ENCODE measurements at regions not wholly inside any gene's neighbourhood (a gene's known extent, or its start where the extent isn't known, plus 50 kb on each side); places are given as distances from the start of the nearest gene placed in this dataset.

DNA sequence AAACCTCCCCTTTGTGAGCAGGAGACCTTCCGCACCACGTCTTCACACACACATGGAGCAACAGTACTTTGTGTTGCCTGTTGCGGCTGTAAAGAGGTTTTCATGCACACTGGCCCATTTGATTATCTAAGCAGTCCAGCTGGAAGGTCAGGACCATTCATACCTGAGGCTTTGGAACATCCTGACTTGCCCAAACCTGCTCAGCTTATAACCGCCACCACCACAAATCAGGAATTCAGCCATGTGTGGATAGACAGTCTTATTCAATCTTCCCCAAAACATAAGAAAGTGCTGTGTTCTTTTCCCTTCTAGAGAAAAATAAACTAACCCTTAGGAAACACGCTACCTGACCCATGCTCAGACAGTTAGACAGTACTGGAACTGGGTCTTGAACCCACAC lies 81.6 kb upstream of the XYLT1 start:
- no peak for TF ChIP-seq YY1 (IDR thresholded peaks at IDR 0.05; ENCODE audit: low read depth)
- TF ChIP-seq TEAD4 (IDR thresholded peaks at IDR 0.05), result no peak
- no peak for TF ChIP-seq CREB1 (IDR thresholded peaks at IDR 0.05; ENCODE audit: low read depth)
- TF ChIP-seq, protein P1, sequence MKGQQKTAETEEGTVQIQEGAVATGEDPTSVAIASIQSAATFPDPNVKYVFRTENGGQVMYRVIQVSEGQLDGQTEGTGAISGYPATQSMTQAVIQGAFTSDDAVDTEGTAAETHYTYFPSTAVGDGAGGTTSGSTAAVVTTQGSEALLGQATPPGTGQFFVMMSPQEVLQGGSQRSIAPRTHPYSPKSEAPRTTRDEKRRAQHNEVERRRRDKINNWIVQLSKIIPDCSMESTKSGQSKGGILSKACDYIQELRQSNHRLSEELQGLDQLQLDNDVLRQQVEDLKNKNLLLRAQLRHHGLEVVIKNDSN (IDR thresholded peaks at IDR 0.05), result no peak
- TF ChIP-seq RAD21 (IDR thresholded peaks at IDR 0.05; ENCODE audit: low read depth), result no peak
- TF ChIP-seq ZBTB7A (IDR thresholded peaks at IDR 0.05; ENCODE audit: low read depth), result no peak
- no peak for TF ChIP-seq CEBPB (IDR thresholded peaks at IDR 0.05)
- TF ChIP-seq, protein P2, sequence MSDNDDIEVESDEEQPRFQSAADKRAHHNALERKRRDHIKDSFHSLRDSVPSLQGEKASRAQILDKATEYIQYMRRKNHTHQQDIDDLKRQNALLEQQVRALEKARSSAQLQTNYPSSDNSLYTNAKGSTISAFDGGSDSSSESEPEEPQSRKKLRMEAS (IDR thresholded peaks at IDR 0.05), result no peak
- TF ChIP-seq, protein P3, sequence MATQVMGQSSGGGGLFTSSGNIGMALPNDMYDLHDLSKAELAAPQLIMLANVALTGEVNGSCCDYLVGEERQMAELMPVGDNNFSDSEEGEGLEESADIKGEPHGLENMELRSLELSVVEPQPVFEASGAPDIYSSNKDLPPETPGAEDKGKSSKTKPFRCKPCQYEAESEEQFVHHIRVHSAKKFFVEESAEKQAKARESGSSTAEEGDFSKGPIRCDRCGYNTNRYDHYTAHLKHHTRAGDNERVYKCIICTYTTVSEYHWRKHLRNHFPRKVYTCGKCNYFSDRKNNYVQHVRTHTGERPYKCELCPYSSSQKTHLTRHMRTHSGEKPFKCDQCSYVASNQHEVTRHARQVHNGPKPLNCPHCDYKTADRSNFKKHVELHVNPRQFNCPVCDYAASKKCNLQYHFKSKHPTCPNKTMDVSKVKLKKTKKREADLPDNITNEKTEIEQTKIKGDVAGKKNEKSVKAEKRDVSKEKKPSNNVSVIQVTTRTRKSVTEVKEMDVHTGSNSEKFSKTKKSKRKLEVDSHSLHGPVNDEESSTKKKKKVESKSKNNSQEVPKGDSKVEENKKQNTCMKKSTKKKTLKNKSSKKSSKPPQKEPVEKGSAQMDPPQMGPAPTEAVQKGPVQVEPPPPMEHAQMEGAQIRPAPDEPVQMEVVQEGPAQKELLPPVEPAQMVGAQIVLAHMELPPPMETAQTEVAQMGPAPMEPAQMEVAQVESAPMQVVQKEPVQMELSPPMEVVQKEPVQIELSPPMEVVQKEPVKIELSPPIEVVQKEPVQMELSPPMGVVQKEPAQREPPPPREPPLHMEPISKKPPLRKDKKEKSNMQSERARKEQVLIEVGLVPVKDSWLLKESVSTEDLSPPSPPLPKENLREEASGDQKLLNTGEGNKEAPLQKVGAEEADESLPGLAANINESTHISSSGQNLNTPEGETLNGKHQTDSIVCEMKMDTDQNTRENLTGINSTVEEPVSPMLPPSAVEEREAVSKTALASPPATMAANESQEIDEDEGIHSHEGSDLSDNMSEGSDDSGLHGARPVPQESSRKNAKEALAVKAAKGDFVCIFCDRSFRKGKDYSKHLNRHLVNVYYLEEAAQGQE (IDR thresholded peaks at IDR 0.05; ENCODE audit: low read depth), result no peak
- no peak for TF ChIP-seq NFIC (IDR thresholded peaks at IDR 0.05)
- no peak for TF ChIP-seq TCF12 (IDR thresholded peaks at IDR 0.05; ENCODE audit: low read depth)
- TF ChIP-seq EP300 (IDR thresholded peaks at IDR 0.05; ENCODE audit: borderline replicate concordance), result no peak
- TF ChIP-seq FOXM1 (IDR thresholded peaks at IDR 0.05; ENCODE audit: borderline replicate concordance, low read depth), result no peak
- no peak for TF ChIP-seq TAF1 (IDR thresholded peaks at IDR 0.05; ENCODE audit: low read depth)
- no peak for TF ChIP-seq EGR1 (IDR thresholded peaks at IDR 0.05)

DNA sequence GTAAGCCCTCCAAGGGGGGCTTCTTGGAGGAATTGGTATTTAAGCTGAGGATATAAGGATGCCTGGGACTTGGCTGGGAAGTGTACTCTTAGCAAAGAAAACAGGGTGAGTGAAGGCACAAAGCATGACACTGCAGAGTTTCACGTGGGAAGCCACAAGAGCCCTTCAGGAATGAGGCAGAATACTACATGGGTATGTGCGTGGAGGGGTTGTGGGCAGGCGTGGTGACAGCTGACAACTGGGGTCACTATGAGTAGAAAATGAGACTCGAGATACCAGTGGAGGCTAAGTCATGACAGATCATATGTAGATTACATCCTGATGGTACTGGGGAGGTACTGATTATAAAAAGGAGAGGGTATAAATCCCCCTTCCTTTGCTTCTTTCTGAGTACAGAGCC lies 78.1 kb upstream of the XYLT1 start:
- TF ChIP-seq FOXM1 (IDR thresholded peaks at IDR 0.05; ENCODE audit: borderline replicate concordance, low read depth) (no peak), ZBTB7A (IDR thresholded peaks at IDR 0.05; ENCODE audit: low read depth) (no peak), EGR1 (IDR thresholded peaks at IDR 0.05) (no peak), TCF12 (IDR thresholded peaks at IDR 0.05; ENCODE audit: low read depth) (no peak), TAF1 (IDR thresholded peaks at IDR 0.05; ENCODE audit: low read depth) (no peak), TEAD4 (IDR thresholded peaks at IDR 0.05) (no peak), CREB1 (IDR thresholded peaks at IDR 0.05; ENCODE audit: low read depth) (no peak), YY1 (IDR thresholded peaks at IDR 0.05; ENCODE audit: low read depth) (no peak), RAD21 (IDR thresholded peaks at IDR 0.05; ENCODE audit: low read depth) (no peak), NFIC (IDR thresholded peaks at IDR 0.05) (no peak), CEBPB (IDR thresholded peaks at IDR 0.05) (no peak), EP300 (IDR thresholded peaks at IDR 0.05; ENCODE audit: borderline replicate concordance) (no peak)
- TF ChIP-seq, protein P2 (IDR thresholded peaks at IDR 0.05), result no peak
- TF ChIP-seq, protein P3 (IDR thresholded peaks at IDR 0.05; ENCODE audit: low read depth), result no peak
- TF ChIP-seq, protein P1 (IDR thresholded peaks at IDR 0.05), result no peak

DNA sequence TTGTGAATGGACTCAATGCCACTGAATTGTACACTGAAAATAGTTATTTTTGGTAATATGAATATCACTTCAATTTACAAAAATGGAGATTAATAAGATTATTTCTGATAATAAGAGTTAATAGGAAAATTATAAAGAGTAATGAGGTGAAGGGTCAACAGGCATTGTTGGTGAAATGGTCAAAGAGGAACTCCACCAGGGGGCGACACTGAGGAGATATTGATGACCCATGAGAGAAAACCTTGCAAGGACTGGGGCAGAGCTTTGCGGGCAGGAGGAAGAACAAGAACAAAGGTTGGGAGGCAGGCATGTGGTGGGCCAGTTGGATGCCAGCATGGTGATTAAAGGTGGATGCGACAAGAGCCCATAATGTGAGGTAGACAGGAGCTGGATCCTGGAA lies 74.0 kb upstream of the XYLT1 start:
- TF ChIP-seq EP300 (IDR thresholded peaks at IDR 0.05; ENCODE audit: borderline replicate concordance), result no peak
- TF ChIP-seq TCF12 (IDR thresholded peaks at IDR 0.05; ENCODE audit: low read depth), result no peak
- TF ChIP-seq CREB1 (IDR thresholded peaks at IDR 0.05; ENCODE audit: low read depth), result no peak
- no peak for TF ChIP-seq FOXM1 (IDR thresholded peaks at IDR 0.05; ENCODE audit: borderline replicate concordance, low read depth)
- TF ChIP-seq TAF1 (IDR thresholded peaks at IDR 0.05; ENCODE audit: low read depth), result no peak
- TF ChIP-seq CEBPB (IDR thresholded peaks at IDR 0.05), result no peak
- TF ChIP-seq RAD21 (IDR thresholded peaks at IDR 0.05; ENCODE audit: low read depth), result no peak
- TF ChIP-seq YY1 (IDR thresholded peaks at IDR 0.05; ENCODE audit: low read depth), result no peak
- TF ChIP-seq, protein P1 (IDR thresholded peaks at IDR 0.05), result no peak
- TF ChIP-seq, protein P2 (IDR thresholded peaks at IDR 0.05), result no peak
- no peak for TF ChIP-seq NFIC (IDR thresholded peaks at IDR 0.05)
- no peak for TF ChIP-seq TEAD4 (IDR thresholded peaks at IDR 0.05)
- TF ChIP-seq ZBTB7A (IDR thresholded peaks at IDR 0.05; ENCODE audit: low read depth), result no peak
- TF ChIP-seq, protein P3 (IDR thresholded peaks at IDR 0.05; ENCODE audit: low read depth), result no peak
- TF ChIP-seq EGR1 (IDR thresholded peaks at IDR 0.05), result no peak

All from Ishikawa (cell line).